GM20000 (cell line): ENCODE measurements at regions not wholly inside any gene's neighbourhood (a gene's known extent, or its start where the extent isn't known, plus 50 kb on each side); places are given as distances from the start of the nearest gene placed in this dataset.

Source experiments
- DNase-seq: peaks from one replicate; pipeline ENCODE4 v3.0.0; 2012; ENCODE audit warnings: low spot score
- TF ChIP-seq, protein P1 (sequence below): IDR thresholded peaks from 2 replicates; pipeline ENCODE4 v1.5.1; 2012; ENCODE audit warnings: mild to moderate bottlenecking, control low read depth; ENCODE audit errors: extremely low read depth, missing control alignments

DNA sequence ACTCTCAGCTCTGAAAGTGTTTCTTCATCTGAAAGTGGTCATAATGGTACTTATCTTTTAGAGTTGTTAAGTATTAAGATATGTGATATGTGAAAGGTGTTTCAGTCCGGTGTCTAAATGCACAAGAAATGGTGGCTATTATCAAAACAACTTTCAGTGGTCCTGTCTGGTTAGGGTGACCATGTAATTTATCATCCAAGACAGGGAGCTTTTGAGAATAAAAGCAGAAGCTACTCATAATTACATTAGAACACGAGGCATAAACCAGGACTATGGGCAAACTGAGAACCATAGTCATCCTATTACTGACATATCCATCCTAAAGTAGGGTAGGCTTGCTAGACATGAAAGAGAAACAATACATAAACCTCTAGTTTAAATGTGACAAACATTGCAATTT is 418.1 kb upstream of the SEMA6A start:
- TF ChIP-seq, protein P1, sequence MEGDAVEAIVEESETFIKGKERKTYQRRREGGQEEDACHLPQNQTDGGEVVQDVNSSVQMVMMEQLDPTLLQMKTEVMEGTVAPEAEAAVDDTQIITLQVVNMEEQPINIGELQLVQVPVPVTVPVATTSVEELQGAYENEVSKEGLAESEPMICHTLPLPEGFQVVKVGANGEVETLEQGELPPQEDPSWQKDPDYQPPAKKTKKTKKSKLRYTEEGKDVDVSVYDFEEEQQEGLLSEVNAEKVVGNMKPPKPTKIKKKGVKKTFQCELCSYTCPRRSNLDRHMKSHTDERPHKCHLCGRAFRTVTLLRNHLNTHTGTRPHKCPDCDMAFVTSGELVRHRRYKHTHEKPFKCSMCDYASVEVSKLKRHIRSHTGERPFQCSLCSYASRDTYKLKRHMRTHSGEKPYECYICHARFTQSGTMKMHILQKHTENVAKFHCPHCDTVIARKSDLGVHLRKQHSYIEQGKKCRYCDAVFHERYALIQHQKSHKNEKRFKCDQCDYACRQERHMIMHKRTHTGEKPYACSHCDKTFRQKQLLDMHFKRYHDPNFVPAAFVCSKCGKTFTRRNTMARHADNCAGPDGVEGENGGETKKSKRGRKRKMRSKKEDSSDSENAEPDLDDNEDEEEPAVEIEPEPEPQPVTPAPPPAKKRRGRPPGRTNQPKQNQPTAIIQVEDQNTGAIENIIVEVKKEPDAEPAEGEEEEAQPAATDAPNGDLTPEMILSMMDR: no peak

DNA sequence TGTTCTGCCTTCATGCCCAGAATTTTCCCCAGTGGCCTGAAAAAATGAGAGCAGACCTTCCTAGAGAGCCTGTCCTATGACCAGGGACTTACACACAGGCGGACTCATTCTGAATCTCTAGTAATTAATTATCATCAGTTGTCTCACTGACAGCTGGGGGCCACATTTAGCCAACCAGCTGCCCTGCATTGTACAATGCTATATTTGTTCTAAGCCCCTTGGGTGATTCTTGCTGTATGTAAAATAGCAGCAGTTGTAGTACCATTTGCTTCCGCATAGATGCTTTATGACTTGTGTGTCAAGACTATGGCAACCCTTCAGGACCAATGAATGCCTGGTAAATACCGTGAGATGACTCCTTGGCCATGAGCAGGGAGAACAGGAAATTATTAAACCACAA is 415.4 kb upstream of the SEMA6A start:
- no peak for DNase-seq
- TF ChIP-seq, protein P1: no peak

More for the DNA sequence above, 418.1 kb upstream of the SEMA6A start:
- DNase-seq: no peak

DNA sequence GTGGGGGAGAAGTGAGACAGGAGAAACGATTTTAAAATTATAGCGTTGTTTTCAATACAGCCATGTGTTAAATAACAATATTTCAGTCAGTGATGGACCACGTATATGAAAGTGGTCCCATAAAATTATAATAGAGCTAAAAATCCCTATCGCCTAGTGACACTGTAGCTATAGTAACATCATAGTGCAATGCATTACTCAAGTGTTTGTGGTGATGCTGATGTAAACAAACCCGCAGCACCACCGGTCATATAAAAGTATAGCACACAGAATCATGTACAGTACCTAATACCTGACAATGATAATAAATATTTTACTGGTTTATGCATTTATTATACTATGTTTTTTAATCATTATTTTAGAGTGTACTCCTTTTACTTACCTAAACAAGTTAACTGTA is 407.4 kb upstream of the SEMA6A start:
- TF ChIP-seq, protein P1: no peak
- no peak for DNase-seq

DNA sequence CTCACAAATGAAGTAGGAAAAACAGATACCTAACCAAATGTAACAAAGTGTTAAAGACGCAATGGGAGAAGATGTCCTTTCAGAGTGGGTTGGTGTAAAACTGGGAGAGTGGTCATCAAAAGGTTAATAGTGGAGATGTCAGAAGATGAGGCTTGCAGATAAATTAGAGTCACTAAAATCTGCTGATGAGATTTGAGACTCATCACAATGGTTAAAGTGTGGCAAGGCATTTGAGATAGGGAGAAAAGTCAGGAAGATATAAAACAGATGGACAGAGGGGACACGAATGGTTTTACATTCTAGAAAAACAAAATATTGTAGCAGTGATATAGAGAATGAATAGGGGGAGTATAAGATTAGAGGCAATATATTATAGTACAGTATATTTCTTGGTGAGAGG is 406.0 kb upstream of the SEMA6A start:
- TF ChIP-seq, protein P1: no peak
- DNase-seq: no peak

DNA sequence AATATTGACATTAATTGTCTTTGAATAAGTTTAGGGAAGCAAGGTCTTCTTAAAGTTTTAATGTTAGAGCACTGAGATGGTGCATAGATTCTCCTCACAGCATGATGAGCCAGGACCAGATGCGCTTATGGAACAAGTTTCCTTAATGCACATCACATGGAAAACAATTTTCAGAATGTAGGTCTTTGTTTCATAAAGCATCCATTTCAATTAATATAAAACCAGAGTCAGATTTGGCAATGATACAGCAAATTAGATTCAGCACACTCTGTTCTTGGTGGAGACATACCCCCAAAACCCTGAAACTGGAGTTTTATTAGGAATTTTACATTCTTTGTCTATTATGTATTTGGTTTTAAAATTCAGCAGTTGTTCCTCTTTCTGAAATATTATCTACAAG is 402.1 kb upstream of the SEMA6A start:
- TF ChIP-seq, protein P1: no peak
- DNase-seq: no peak

DNA sequence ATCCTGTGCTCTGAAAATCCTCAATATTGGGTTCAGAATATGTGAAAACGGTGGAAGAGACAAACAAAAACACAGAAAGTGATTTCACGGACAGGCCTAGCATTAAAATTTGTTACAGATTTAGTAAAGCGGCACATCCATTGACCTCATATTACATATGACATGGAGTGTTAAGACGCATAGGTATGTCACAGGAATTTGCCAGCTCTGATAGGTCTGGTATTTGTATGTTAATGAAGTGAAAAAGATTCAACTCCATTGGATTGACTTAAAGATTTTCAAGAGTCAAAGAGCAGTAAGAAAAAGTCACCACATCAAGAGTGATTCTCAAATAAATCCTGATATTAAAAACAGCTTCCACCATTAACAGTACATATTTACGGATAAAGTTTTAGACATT is 396.5 kb upstream of the SEMA6A start:
- TF ChIP-seq, protein P1: no peak

DNA sequence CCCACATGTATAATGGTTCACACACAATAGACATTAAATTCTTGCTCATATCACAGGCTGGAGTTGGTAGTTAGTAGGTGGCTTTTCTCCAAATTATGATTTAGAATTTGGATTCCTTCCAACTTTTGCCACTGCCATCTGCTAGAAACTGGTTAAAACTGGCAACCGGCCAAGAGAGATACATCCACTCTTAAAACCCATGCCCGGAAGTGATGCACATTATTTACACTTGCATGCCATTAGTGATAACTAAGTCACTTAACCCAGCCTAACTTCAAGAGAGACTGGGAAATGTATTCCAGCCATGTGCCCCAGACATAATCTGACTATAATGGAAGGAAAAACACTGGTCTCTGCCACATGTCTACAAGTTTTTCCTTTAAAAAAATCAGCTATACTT is 395.7 kb upstream of the SEMA6A start:
- no peak for DNase-seq
- TF ChIP-seq, protein P1: no peak

More for the DNA sequence above, 396.5 kb upstream of the SEMA6A start:
- DNase-seq: no peak
